Gastroesophageal sphincter (tissue), 4 donors: ENCODE measurements at regions not wholly inside any gene's neighbourhood (a gene's known extent, or its start where the extent isn't known, plus 50 kb on each side); places are given as distances from the start of the nearest gene placed in this dataset.

Experiments
- ATAC-seq: fragments of 150-250 bp; one replicate; pipeline ENCODE4 v1.9.1; 2016; ENCODE audit warnings: mild to moderate bottlenecking, moderate library complexity
- H3K27ac ChIP-seq, 4 donors: fragments of 200-600 bp; sonication (generic) in 3 of 4; 1 replicate in 3 of 4; 2 replicates in 1 of 4; pipeline ENCODE4 v1.5.1; 2016 to 2019
- H3K27me3 ChIP-seq: fragments of 200-600 bp; sonication (generic); one replicate; pipeline ENCODE4 v1.5.1; 2019
- H3K36me3 ChIP-seq, 2 donors: fragments of 200-600 bp; sonication (generic); one replicate each; pipeline ENCODE4 v1.5.1; 2019; ENCODE audit warnings: control low read depth in 1 of 2
- H3K4me1 ChIP-seq, 3 donors: fragments of 200-600 bp; sonication (generic); 1 replicate in 2 of 3; 2 replicates in 1 of 3; pipeline ENCODE4 v1.5.1; 2016 to 2019; ENCODE audit warnings: control low read depth in 2 of 3
- H3K4me3 ChIP-seq, 2 donors: fragments of 200-600 bp; sonication (generic); one replicate each; pipeline ENCODE4 v1.5.1; 2019; ENCODE audit warnings: mild to moderate bottlenecking in 1 of 2, moderate library complexity in 1 of 2
- H3K9me3 ChIP-seq, 3 donors: fragments of 200-600 bp; sonication (generic); one replicate each; pipeline ENCODE4 v1.5.1; 2017 to 2019; ENCODE audit warnings: control low read depth in 2 of 3
- CTCF ChIP-seq, 4 experiments: fragments of 200-600 bp in 2 of 4; fragments of 450-650 bp in 2 of 4; sonication (generic) in 1 of 4; IDR thresholded peaks; one replicate each; pipeline ENCODE4 v1.5.1; 2017 to 2019; ENCODE audit warnings: antibody characterized with exemption in 4 of 4, mild to moderate bottlenecking in 2 of 4, moderate library complexity in 2 of 4
- EP300 ChIP-seq: sonication (generic); formaldehyde crosslinking; IDR thresholded peaks from one replicate; pipeline ENCODE4 v1.6.1; 2017; ENCODE audit warnings: antibody characterized with exemption, mild to moderate bottlenecking
- POLR2A ChIP-seq, 2 donors: fragments of 450-650 bp; IDR thresholded peaks; one replicate each; pipeline ENCODE4 v1.6.1; 2017; ENCODE audit warnings: antibody characterized with exemption in 2 of 2, mild to moderate bottlenecking in 2 of 2, moderate library complexity in 1 of 2
- POLR2AphosphoS5 ChIP-seq: sonication (generic); formaldehyde crosslinking; IDR thresholded peaks from one replicate; pipeline ENCODE4 v1.6.1; 2017; ENCODE audit warnings: antibody characterized with exemption
- WGBS, 2 donors: methylation state at CpG; one replicate each; pipeline ENCODE4 v1.1.5; 2018; ENCODE audit warnings: low coverage in 1 of 2; 5-methylcytosine and 5-hydroxymethylcytosine counted together

- Histone ChIP-seq H3K27ac (no peak overlapping the region), H3K36me3 (no peaks in the 10 kb centered on the region), H3K4me3 (no peak overlapping the region), H3K27me3 (no peaks in the 10 kb centered on the region), H3K9me3 (no peaks in the 10 kb centered on the region), H3K4me1 (no peaks in the 10 kb centered on the region)
- ATAC-seq, result no peak
- WGBS, 2 donors, result 60 to 78% methylated on average over 4 of the region's 4 CpGs
- TF ChIP-seq CTCF (IDR thresholded peaks at IDR 0.05) (no peak), POLR2AphosphoS5 (no peak), EP300 (no peak), POLR2A (IDR thresholded peaks at IDR 0.05) (no peak)
Measured at GRCh38 chr13:37457612-37458011, 141.0 kb downstream of the POSTN start.

- no peaks in the 10 kb centered on the region for H3K36me3 ChIP-seq
- no peak for ATAC-seq
- no peak for TF ChIP-seq POLR2AphosphoS5
- H3K4me3 ChIP-seq, result no peak overlapping the region
- WGBS, 2 donors, result 81 to 87% methylated on average over 4 of the region's 4 CpGs
- no peaks in the 10 kb centered on the region for H3K4me1 ChIP-seq
- H3K27me3 ChIP-seq, result no peaks in the 10 kb centered on the region
- H3K27ac ChIP-seq, result no peak overlapping the region
- no peaks in the 10 kb centered on the region for H3K9me3 ChIP-seq
Measured at GRCh38 chr13:37456506-37456905, 142.1 kb downstream of the POSTN start.

- H3K27ac ChIP-seq, result no peak overlapping the region
- ATAC-seq, result no peak
Measured at GRCh38 chr13:37456041-37456440, 142.5 kb downstream of the POSTN start.

GRCh38 chr13:37453246-37453645 lies 145.3 kb downstream of the POSTN start:
- TF ChIP-seq EP300 (no peak), CTCF (IDR thresholded peaks at IDR 0.05) (no peak), POLR2AphosphoS5 (no peak), POLR2A (IDR thresholded peaks at IDR 0.05) (no peak)
- WGBS, 2 donors, result 63 to 73% methylated on average over 2 of the region's 2 CpGs
- Histone ChIP-seq H3K4me1 (no peaks in the 10 kb centered on the region), H3K27me3 (no peaks in the 10 kb centered on the region), H3K27ac (no peak overlapping the region), H3K36me3 (no peaks in the 10 kb centered on the region), H3K4me3 (no peak overlapping the region), H3K9me3 (no peaks in the 10 kb centered on the region)
- no peak for ATAC-seq

More at GRCh38 chr13:37456041-37456440, 142.5 kb downstream of the POSTN start:
- Histone ChIP-seq H3K9me3 (no peaks in the 10 kb centered on the region), H3K4me3 (no peak overlapping the region), H3K27me3 (no peaks in the 10 kb centered on the region), H3K36me3 (no peaks in the 10 kb centered on the region), H3K4me1 (no peaks in the 10 kb centered on the region)
- TF ChIP-seq POLR2A (IDR thresholded peaks at IDR 0.05), result no peak
- TF ChIP-seq POLR2AphosphoS5, result no peak
- TF ChIP-seq EP300, result no peak
- TF ChIP-seq CTCF (IDR thresholded peaks at IDR 0.05), result no peak
- WGBS, 2 donors, result 73 to 92% methylated on average over 1 of the region's 1 CpG

GRCh38 chr13:37450276-37450675 lies 148.3 kb downstream of the POSTN start:
- H3K4me3 ChIP-seq, result no peak overlapping the region
- no peaks in the 10 kb centered on the region for H3K36me3 ChIP-seq
- no peak for ATAC-seq
- no peaks in the 10 kb centered on the region for H3K4me1 ChIP-seq
- no peaks in the 10 kb centered on the region for H3K9me3 ChIP-seq
- WGBS, 2 donors, result 83 to 95% methylated on average over 2 of the region's 2 CpGs
- no peak overlapping the region for H3K27ac ChIP-seq
- H3K27me3 ChIP-seq, result no peaks in the 10 kb centered on the region
- TF ChIP-seq POLR2AphosphoS5, result no peak

- Histone ChIP-seq H3K36me3 (no peaks in the 10 kb centered on the region), H3K4me1 (no peaks in the 10 kb centered on the region), H3K4me3 (no peak overlapping the region), H3K9me3 (no peaks in the 10 kb centered on the region), H3K27ac (no peak overlapping the region), H3K27me3 (no peaks in the 10 kb centered on the region)
- WGBS, 2 donors, result 0 to 7% methylated on average over 1 of the region's 1 CpG
- TF ChIP-seq POLR2AphosphoS5 (peak; percentile 28), CTCF (IDR thresholded peaks at IDR 0.05) (no peak)
- ATAC-seq, result no peak
Measured at GRCh38 chr13:37448153-37448552, 150.4 kb downstream of the POSTN start.
